CD4-positive, alpha-beta T cell (primary cell): ENCODE measurements at regions not wholly inside any gene's neighbourhood (a gene's known extent, or its start where the extent isn't known, plus 50 kb on each side); places are given as distances from the start of the nearest gene placed in this dataset.

Source experiments
- ATAC-seq: fragments of 200-7000 bp; cut with Tn5 transposase; one replicate; pipeline ENCODE4 v1.10.0; 2022; ENCODE audit warnings: mild to moderate bottlenecking; ENCODE audit not compliant: poor library complexity
- CTCF ChIA-PET: fragments of 350-600 bp; sonication (Branson Sonifier 250); formaldehyde crosslinking; loops from one replicate; lab custom pipeline; 2021; ENCODE audit warnings: antibody characterized with exemption, inconsistent platforms; lab: Charles Lee
- POLR2A ChIA-PET: fragments of 350-600 bp; sonication (Branson Sonifier 250); formaldehyde crosslinking; loops from one replicate; lab custom pipeline; 2021; ENCODE audit warnings: antibody characterized with exemption, inconsistent platforms; lab: Charles Lee
- DNase-seq, 14 experiments: peaks; one replicate each; pipeline ENCODE4 v3.0.0-alpha.2; 2013 to 2020; ENCODE audit warnings: mixed read lengths in 2 of 14
- H3K27ac ChIP-seq, 2 donors: one replicate each; pipeline versions ENCODE4 v1.5.1 to v1.7.0; 2013; ENCODE audit warnings: low read length in 2 of 2, low read depth in 1 of 2, mild to moderate bottlenecking in 1 of 2
- H3K27me3 ChIP-seq, 2 experiments: 1 replicate in 1 of 2; 2 replicates in 1 of 2; pipeline versions ENCODE4 v1.6.1 to v1.7.0; 2013; ENCODE audit warnings: low read length in 2 of 2, control low read depth in 1 of 2, mild to moderate bottlenecking in 1 of 2, moderate library complexity in 1 of 2; ENCODE audit not compliant: insufficient read depth in 2 of 2, control insufficient read depth in 1 of 2
- H3K36me3 ChIP-seq: one replicate; pipeline ENCODE4 v1.6.1; 2013; ENCODE audit warnings: low read length, control low read depth; ENCODE audit not compliant: insufficient read depth
- H3K4me1 ChIP-seq: one replicate; pipeline ENCODE4 v1.6.1; 2013; ENCODE audit warnings: low read length, control low read depth; ENCODE audit not compliant: insufficient read depth
- H3K4me3 ChIP-seq: one replicate; pipeline ENCODE4 v1.5.1; 2013; ENCODE audit warnings: mild to moderate bottlenecking, low read length, moderate library complexity
- H3K9me3 ChIP-seq, 2 experiments: 1 replicate in 1 of 2; 2 replicates in 1 of 2; pipeline versions ENCODE4 v1.6.1 to v1.7.0; 2013; ENCODE audit warnings: low read length in 2 of 2, mild to moderate bottlenecking in 2 of 2, control low read depth in 1 of 2, moderate library complexity in 1 of 2; ENCODE audit not compliant: control insufficient read depth in 1 of 2, insufficient read depth in 1 of 2
- H3K27ac Mint-ChIP-seq: one replicate; pipeline ENCODE4 v1.8.0; 2020; ENCODE audit warnings: mixed read lengths
- H3K27me3 Mint-ChIP-seq: one replicate; pipeline ENCODE4 v1.8.0; 2021; ENCODE audit warnings: mixed read lengths
- H3K36me3 Mint-ChIP-seq: one replicate; pipeline ENCODE4 v1.8.0; 2021; ENCODE audit warnings: low read depth, mixed read lengths
- H3K4me1 Mint-ChIP-seq: one replicate; pipeline ENCODE4 v1.8.0; 2021; ENCODE audit warnings: low read depth, mixed read lengths
- H3K4me3 Mint-ChIP-seq: one replicate; pipeline ENCODE4 v1.8.0; 2020; ENCODE audit warnings: mild to moderate bottlenecking, mixed read lengths
- H3K9me3 Mint-ChIP-seq: one replicate; pipeline ENCODE4 v1.8.0; 2020; ENCODE audit warnings: mixed read lengths
- intact Hi-C, 2 experiments: fragments of 100-400 bp; cut with DNase I in 1 of 2; cut with micrococcal nuclease in 1 of 2; formaldehyde crosslinking; loops; one replicate each; pipeline versions ENCODE4 v1.15.1 to v1.9.0; 2023 to 2025; cut with DNase I, micrococcal nuclease
- TF ChIP-seq, protein P1 (sequence below): fragments of 200-600 bp; IDR thresholded peaks from one replicate; pipeline ENCODE4 v1.8.0; 2022; ENCODE audit warnings: antibody characterized with exemption, mild to moderate bottlenecking

DNA sequence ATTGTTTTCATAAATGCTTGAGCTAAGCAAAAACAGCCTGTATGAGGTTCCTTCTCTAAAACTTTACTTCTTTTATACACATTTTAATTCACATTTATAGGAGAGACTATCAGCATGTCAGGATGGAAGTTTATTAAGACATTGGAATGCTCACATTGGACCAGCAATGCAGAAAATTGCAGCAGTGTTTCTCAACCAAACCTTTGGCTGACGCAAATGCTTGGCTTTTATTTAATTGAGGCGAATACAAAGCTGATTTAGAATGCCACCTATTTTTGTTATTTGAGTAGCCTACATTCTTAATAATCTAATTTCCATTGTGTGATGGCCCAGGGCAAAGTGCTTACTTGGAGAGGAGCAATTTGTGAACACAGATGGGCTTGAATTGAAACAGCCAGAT, 283.2 kb downstream of the ARL4A start:
- TF ChIP-seq, protein P1, sequence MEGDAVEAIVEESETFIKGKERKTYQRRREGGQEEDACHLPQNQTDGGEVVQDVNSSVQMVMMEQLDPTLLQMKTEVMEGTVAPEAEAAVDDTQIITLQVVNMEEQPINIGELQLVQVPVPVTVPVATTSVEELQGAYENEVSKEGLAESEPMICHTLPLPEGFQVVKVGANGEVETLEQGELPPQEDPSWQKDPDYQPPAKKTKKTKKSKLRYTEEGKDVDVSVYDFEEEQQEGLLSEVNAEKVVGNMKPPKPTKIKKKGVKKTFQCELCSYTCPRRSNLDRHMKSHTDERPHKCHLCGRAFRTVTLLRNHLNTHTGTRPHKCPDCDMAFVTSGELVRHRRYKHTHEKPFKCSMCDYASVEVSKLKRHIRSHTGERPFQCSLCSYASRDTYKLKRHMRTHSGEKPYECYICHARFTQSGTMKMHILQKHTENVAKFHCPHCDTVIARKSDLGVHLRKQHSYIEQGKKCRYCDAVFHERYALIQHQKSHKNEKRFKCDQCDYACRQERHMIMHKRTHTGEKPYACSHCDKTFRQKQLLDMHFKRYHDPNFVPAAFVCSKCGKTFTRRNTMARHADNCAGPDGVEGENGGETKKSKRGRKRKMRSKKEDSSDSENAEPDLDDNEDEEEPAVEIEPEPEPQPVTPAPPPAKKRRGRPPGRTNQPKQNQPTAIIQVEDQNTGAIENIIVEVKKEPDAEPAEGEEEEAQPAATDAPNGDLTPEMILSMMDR, result no peak
- no peaks in the 10 kb centered on the region for H3K27me3 Mint-ChIP-seq

GRCh38 chr7:12974451-12975166, 287.2 kb downstream of the ARL4A start:
- H3K27me3 ChIP-seq, result no peaks in the 10 kb centered on the region
- POLR2A ChIA-PET, result no interaction called here
- TF ChIP-seq, protein P1, result no peak
- no peak overlapping the region for H3K27ac ChIP-seq
- no peak for ATAC-seq
- no peaks in the 10 kb centered on the region for H3K36me3 Mint-ChIP-seq
- no peaks in the 10 kb centered on the region for H3K9me3 ChIP-seq
- H3K36me3 ChIP-seq, result no peaks in the 10 kb centered on the region
- intact Hi-C loops, result no loop called here
- no peak overlapping the region for H3K4me3 ChIP-seq
- CTCF ChIA-PET, result interaction anchor here (0.5 kb wide), 1 partner anchor 208 kb away, joined by 3 read pairs; no protein-coding TSS in a partner anchor
- H3K9me3 Mint-ChIP-seq, result no peaks in the 10 kb centered on the region
- H3K4me3 Mint-ChIP-seq, result no peak overlapping the region
- no peaks in the 10 kb centered on the region for H3K4me1 ChIP-seq
- H3K4me1 Mint-ChIP-seq, result no peaks in the 10 kb centered on the region
- no peaks in the 10 kb centered on the region for H3K27me3 Mint-ChIP-seq
- DNase-seq, result no peak
- no peak overlapping the region for H3K27ac Mint-ChIP-seq

More for the DNA sequence above, 283.2 kb downstream of the ARL4A start:
- no peaks in the 10 kb centered on the region for H3K4me1 Mint-ChIP-seq
- no peak for ATAC-seq
- Histone ChIP-seq H3K27ac (no peak overlapping the region), H3K27me3 (no peaks in the 10 kb centered on the region), H3K36me3 (no peaks in the 10 kb centered on the region), H3K9me3 (no peaks in the 10 kb centered on the region), H3K4me1 (no peaks in the 10 kb centered on the region), H3K4me3 (no peak overlapping the region)
- H3K36me3 Mint-ChIP-seq, result no peaks in the 10 kb centered on the region
- no peak overlapping the region for H3K4me3 Mint-ChIP-seq
- H3K9me3 Mint-ChIP-seq, result no peaks in the 10 kb centered on the region
- intact Hi-C loops, result no loop called here
- ChIA-PET POLR2A (no interaction called here), CTCF (no interaction called here)
- DNase-seq, result no peak
- no peak overlapping the region for H3K27ac Mint-ChIP-seq

DNA sequence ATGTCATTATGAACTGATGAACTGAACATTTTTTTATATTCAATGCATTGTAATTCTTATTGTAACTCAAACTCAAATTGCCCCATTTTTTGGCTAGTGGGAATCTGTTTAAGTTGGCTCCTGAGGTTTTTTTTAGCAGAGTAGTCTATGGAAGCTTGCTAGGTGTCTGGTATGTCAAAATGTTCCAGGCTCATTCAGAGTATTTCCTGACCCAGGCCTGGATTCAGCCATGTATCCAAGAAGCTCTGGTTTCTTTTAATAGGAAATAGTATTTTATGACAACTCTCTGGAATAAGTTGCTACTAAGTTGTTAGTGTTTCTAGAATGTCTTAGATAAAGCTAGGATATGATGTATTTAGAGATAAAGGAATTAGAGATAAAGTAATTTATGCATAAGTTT, 288.0 kb downstream of the ARL4A start:
- no peaks in the 10 kb centered on the region for H3K9me3 ChIP-seq
- ChIA-PET POLR2A (no interaction called here), CTCF (no interaction called here)
- no peak for DNase-seq
- Mint-ChIP-seq H3K4me1 (no peaks in the 10 kb centered on the region), H3K36me3 (no peaks in the 10 kb centered on the region), H3K4me3 (no peak overlapping the region), H3K9me3 (no peaks in the 10 kb centered on the region), H3K27me3 (no peaks in the 10 kb centered on the region), H3K27ac (no peak overlapping the region)
- H3K4me3 ChIP-seq, result no peak overlapping the region
- H3K36me3 ChIP-seq, result no peaks in the 10 kb centered on the region
- no peak overlapping the region for H3K27ac ChIP-seq
- intact Hi-C loops, result no loop called here
- H3K4me1 ChIP-seq, result no peaks in the 10 kb centered on the region
- TF ChIP-seq, protein P1, result no peak
- no peaks in the 10 kb centered on the region for H3K27me3 ChIP-seq
- ATAC-seq, result no peak
